Ishikawa (cell line): ENCODE measurements at regions not wholly inside any gene's neighbourhood (a gene's known extent, or its start where the extent isn't known, plus 50 kb on each side); places are given as distances from the start of the nearest gene placed in this dataset.

Experiments used
- CEBPB ChIP-seq: IDR thresholded peaks from 2 replicates; pipeline ENCODE4 v1.6.1; 2012
- EP300 ChIP-seq: IDR thresholded peaks from 2 replicates; pipeline ENCODE4 v1.6.1; 2012; ENCODE audit warnings: borderline replicate concordance
- FOXM1 ChIP-seq: IDR thresholded peaks from 2 replicates; pipeline ENCODE4 v1.6.1; 2012; ENCODE audit warnings: low read depth, borderline replicate concordance
- TAF1 ChIP-seq: IDR thresholded peaks from 2 replicates; pipeline ENCODE4 v1.6.1; 2012; ENCODE audit warnings: low read depth, mild to moderate bottlenecking
- TF ChIP-seq, protein P1 (sequence below): IDR thresholded peaks from 2 replicates; pipeline ENCODE4 v1.6.1; 2012

DNA sequence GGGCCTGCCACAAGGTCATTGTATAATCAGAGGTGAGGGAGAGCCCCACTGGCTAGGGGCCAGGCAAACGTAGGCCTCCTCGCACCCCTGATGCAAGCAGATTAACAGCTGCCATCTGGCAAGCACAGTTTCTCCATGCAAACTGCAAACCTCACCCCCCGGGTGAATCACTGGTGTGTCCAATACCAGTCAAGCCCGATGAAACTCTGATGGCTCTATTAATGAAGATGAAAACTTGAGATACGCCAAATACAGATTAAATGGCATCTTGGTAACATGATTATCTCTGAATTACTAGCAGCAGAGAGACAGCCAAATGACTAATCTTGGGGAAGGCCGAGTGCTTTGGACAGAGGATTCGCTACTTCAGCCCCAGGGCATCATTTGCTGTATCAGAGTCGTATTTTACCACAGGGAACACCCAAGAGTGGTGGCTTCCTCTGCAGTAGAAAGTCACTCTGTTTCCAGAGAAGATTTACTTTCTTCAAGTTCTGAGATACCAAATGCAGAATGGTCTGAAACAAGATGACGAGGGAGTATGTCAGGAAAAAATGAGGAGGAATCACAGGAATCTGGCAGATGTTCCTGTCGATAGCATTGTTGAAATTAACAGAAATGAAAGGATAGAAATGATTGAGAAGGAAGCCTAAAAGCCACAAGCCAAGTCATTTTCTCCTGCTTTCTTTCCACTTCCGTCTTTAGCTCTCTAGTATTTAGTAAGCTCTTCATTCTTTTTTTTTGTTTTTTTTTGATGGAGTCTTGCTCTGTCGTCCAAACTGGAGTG is 96.2 kb upstream of the NR2F2 start:
- TF ChIP-seq EP300 (no peak), TAF1 (no peak), CEBPB (no peak), FOXM1 (no peak)
- TF ChIP-seq, protein P1, sequence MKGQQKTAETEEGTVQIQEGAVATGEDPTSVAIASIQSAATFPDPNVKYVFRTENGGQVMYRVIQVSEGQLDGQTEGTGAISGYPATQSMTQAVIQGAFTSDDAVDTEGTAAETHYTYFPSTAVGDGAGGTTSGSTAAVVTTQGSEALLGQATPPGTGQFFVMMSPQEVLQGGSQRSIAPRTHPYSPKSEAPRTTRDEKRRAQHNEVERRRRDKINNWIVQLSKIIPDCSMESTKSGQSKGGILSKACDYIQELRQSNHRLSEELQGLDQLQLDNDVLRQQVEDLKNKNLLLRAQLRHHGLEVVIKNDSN, result no peak
